HepG2 (cell line): ENCODE measurements at regions not wholly inside any gene's neighbourhood (a gene's known extent, or its start where the extent isn't known, plus 50 kb on each side); places are given as distances from the start of the nearest gene placed in this dataset.

ENCODE experiments used
- CHD2 ChIP-seq: IDR thresholded peaks from 2 replicates; pipeline ENCODE4 v1.6.1; 2011; ENCODE audit warnings: low read depth, low read length, improper control_type of control experiment
- FOXP1 ChIP-seq, 2 experiments: fragments of 450-650 bp in 1 of 2; IDR thresholded peaks; 2 replicates each; pipeline ENCODE4 v1.6.1; 2017 to 2018; ENCODE audit warnings: antibody characterized with exemption in 1 of 2
- POLR2A ChIP-seq, 2 experiments: IDR thresholded peaks; 2 replicates each; pipeline ENCODE4 v1.6.1; 2011; ENCODE audit warnings: low read depth in 2 of 2, low read length in 2 of 2, mild to moderate bottlenecking in 1 of 2, moderate library complexity in 1 of 2; ENCODE audit not compliant: insufficient read depth in 1 of 2
- ZFX ChIP-seq: sonication (generic); formaldehyde crosslinking; IDR thresholded peaks from 2 replicates; pipeline ENCODE4 v1.4.0; 2020; ENCODE audit warnings: mild to moderate bottlenecking, low read depth, missing genetic modification reagents, moderate library complexity
- ZKSCAN8 ChIP-seq: IDR thresholded peaks from 2 replicates; pipeline ENCODE4 v1.6.1; 2016; ENCODE audit warnings: borderline replicate concordance, missing genetic modification reagents, missing compliant biosample characterization
- ZNF274 ChIP-seq: sonication (generic); formaldehyde crosslinking; IDR thresholded peaks from 2 replicates; pipeline ENCODE4 v1.5.1; 2020; ENCODE audit warnings: mild to moderate bottlenecking, missing genetic modification reagents

DNA sequence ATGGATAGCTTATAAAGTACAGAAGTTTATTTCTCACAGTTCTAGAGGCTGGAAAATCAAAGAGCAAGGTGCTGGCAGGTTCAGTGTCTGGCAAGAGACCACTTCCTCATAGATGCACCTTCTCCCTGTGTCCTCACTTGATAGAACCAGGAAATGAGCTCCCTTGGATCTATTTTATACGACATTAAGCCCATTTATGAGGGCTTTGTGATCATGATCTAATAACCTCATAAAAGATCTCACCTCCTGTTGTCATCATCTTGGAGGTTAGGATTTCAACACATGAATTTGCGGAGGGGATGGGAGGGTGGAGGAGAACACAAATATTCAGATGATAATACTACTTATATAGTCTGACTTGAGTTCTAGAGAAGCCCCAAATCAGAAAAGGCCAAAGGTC, 222.1 kb upstream of the SNX7 start:
- TF ChIP-seq ZNF274 (CRISPR knock-in tag) = no peak
- TF ChIP-seq CHD2 = no peak
- no peak for TF ChIP-seq FOXP1 (IDR thresholded peaks at IDR 0.05)
- TF ChIP-seq FOXP1 (CRISPR knock-in tag; IDR thresholded peaks at IDR 0.05) = no peak
- TF ChIP-seq ZKSCAN8 (CRISPR knock-in tag) = no peak
- TF ChIP-seq POLR2A (IDR thresholded peaks at IDR 0.05; ENCODE audit: insufficient read depth in 1 of 2, low read depth in 2 of 2, low read length in 2 of 2) = no peak
- no peak for TF ChIP-seq ZFX (CRISPR knock-in tag)
